Endothelial cell (in vitro differentiated cells): ENCODE measurements at regions not wholly inside any gene's neighbourhood (a gene's known extent, or its start where the extent isn't known, plus 50 kb on each side); places are given as distances from the start of the nearest gene placed in this dataset.

ENCODE experiments used
- DNase-seq: peaks from one replicate; pipeline ENCODE4 v3.0.0; 2021; ENCODE audit warnings: low spot score
- H3K27ac Mint-ChIP-seq: one replicate; pipeline ENCODE4 v1.8.0; 2021; ENCODE audit warnings: mixed read lengths, inconsistent platforms; ENCODE audit not compliant: unreplicated experiment
- H3K27me3 Mint-ChIP-seq: one replicate; pipeline ENCODE4 v1.8.0; 2021; ENCODE audit warnings: mild to moderate bottlenecking, moderate library complexity, mixed read lengths, inconsistent platforms; ENCODE audit not compliant: unreplicated experiment
- H3K36me3 Mint-ChIP-seq: one replicate; pipeline ENCODE4 v1.8.0; 2021; ENCODE audit warnings: mild to moderate bottlenecking, low read depth, mixed read lengths, inconsistent platforms; ENCODE audit not compliant: unreplicated experiment
- H3K4me1 Mint-ChIP-seq: one replicate; pipeline ENCODE4 v1.8.0; 2021; ENCODE audit warnings: mild to moderate bottlenecking, mixed read lengths, inconsistent platforms; ENCODE audit not compliant: unreplicated experiment
- H3K4me3 Mint-ChIP-seq: one replicate; pipeline ENCODE4 v1.8.0; 2021; ENCODE audit warnings: mild to moderate bottlenecking, mixed read lengths, inconsistent platforms; ENCODE audit not compliant: unreplicated experiment
- H3K9me3 Mint-ChIP-seq: one replicate; pipeline ENCODE4 v1.8.0; 2021; ENCODE audit warnings: mixed read lengths, inconsistent platforms; ENCODE audit not compliant: unreplicated experiment
- CTCF ChIP-seq: fragments of 200-600 bp; sonication (generic); IDR thresholded peaks from one replicate; pipeline ENCODE4 v1.5.0; 2021; ENCODE audit warnings: antibody characterized with exemption; ENCODE audit not compliant: unreplicated experiment

- DNase-seq, result no peak
- Mint-ChIP-seq H3K27me3 (no peaks in the 10 kb centered on the region), H3K9me3 (no peaks in the 10 kb centered on the region), H3K36me3 (no peaks in the 10 kb centered on the region), H3K27ac (no peak overlapping the region), H3K4me1 (no peaks in the 10 kb centered on the region), H3K4me3 (no peak overlapping the region)
- TF ChIP-seq CTCF, result no peak
These were observed 1478.3 kb upstream of the CDH6 start for GRCh38 chr5:29715167-29715566.

GRCh38 chr5:29702875-29703274, 1490.6 kb upstream of the CDH6 start:
- DNase-seq, result no peak
- TF ChIP-seq CTCF, result no peak
- Mint-ChIP-seq H3K27me3 (no peaks in the 10 kb centered on the region), H3K4me1 (no peaks in the 10 kb centered on the region), H3K4me3 (no peak overlapping the region), H3K27ac (no peak overlapping the region), H3K36me3 (no peaks in the 10 kb centered on the region), H3K9me3 (no peaks in the 10 kb centered on the region)

GRCh38 chr5:29701600-29701999, 1491.9 kb upstream of the CDH6 start:
- no peak for DNase-seq
- Mint-ChIP-seq H3K27me3 (no peaks in the 10 kb centered on the region), H3K27ac (no peak overlapping the region), H3K4me1 (no peaks in the 10 kb centered on the region), H3K4me3 (no peak overlapping the region), H3K36me3 (no peaks in the 10 kb centered on the region), H3K9me3 (no peaks in the 10 kb centered on the region)
- TF ChIP-seq CTCF, result no peak

GRCh38 chr5:29697785-29698414, 1495.6 kb upstream of the CDH6 start:
- no peak overlapping the region for H3K27ac Mint-ChIP-seq
- DNase-seq, result peak; percentile 17

More at GRCh38 chr5:29697785-29698414, 1495.6 kb upstream of the CDH6 start:
- Mint-ChIP-seq H3K4me1 (no peaks in the 10 kb centered on the region), H3K9me3 (no peaks in the 10 kb centered on the region), H3K36me3 (no peaks in the 10 kb centered on the region), H3K27me3 (no peaks in the 10 kb centered on the region), H3K4me3 (no peak overlapping the region)
- peak; percentile 22 for TF ChIP-seq CTCF
